Left cardiac atrium (tissue), 4 donors: ENCODE measurements at regions not wholly inside any gene's neighbourhood (a gene's known extent, or its start where the extent isn't known, plus 50 kb on each side); places are given as distances from the start of the nearest gene placed in this dataset.

Experiments
- ATAC-seq, 2 donors: fragments of 200-7000 bp; cut with Tn5 transposase; one replicate each; pipeline ENCODE4 v1.9.1; 2020; ENCODE audit warnings: mild to moderate bottlenecking in 2 of 2, moderate library complexity in 2 of 2
- DNase-seq: peaks from one replicate; pipeline ENCODE4 v3.0.0-alpha.2; 2020
- intact Hi-C, 2 donors: fragments of 100-400 bp; cut with DNase I; formaldehyde crosslinking; loops; one replicate each; pipeline versions ENCODE4 v1.14.1 to v1.15.1; 2022 to 2023
- donor health status: DM: no; HTN: yes; CAD: no.
- donor health status: DM: no; HTN: yes; CAD: no; lungs with severe emphysema.
- donor health status: DM: yes; HTN: yes; CAD: no.
- donor health status: Dilated cardiomyopathy.

GRCh38 chr2:234596696-234597575 lies 100.1 kb upstream of the ARL4C start:
- intact Hi-C loops: no loop called here
- no peak for DNase-seq

GRCh38 chr2:234595829-234596228 lies 98.9 kb upstream of the ARL4C start:
- intact Hi-C loops: no loop called here
- ATAC-seq (no peak), DNase-seq (no peak)

More at GRCh38 chr2:234596696-234597575, 100.1 kb upstream of the ARL4C start:
- ATAC-seq: no peak

GRCh38 chr2:234594715-234595114 lies 97.8 kb upstream of the ARL4C start:
- ATAC-seq (no peak), DNase-seq (no peak)
- intact Hi-C loops: no loop called here

GRCh38 chr2:234593636-234594035 lies 96.8 kb upstream of the ARL4C start:
- DNase-seq (no peak), ATAC-seq (no peak)
- intact Hi-C loops: no loop called here

GRCh38 chr2:234592541-234592940 lies 95.7 kb upstream of the ARL4C start:
- DNase-seq (no peak), ATAC-seq (no peak)
- intact Hi-C loops: no loop called here

GRCh38 chr2:234590076-234590475 lies 93.2 kb upstream of the ARL4C start:
- no peak for ATAC-seq
- intact Hi-C loops: no loop called here

GRCh38 chr2:234588054-234588430 lies 91.2 kb upstream of the ARL4C start:
- DNase-seq (no peak), ATAC-seq (no peak)
- intact Hi-C loops: no loop called here

More at GRCh38 chr2:234590076-234590475, 93.2 kb upstream of the ARL4C start:
- no peak for DNase-seq

GRCh38 chr2:234587341-234588053 lies 90.6 kb upstream of the ARL4C start:
- ATAC-seq: no peak
- intact Hi-C loops: no loop called here
- no peak for DNase-seq

- intact Hi-C loops: no loop called here
- no peak for ATAC-seq
- DNase-seq: no peak
Measured at GRCh38 chr2:234583331-234583730, 86.5 kb upstream of the ARL4C start.

GRCh38 chr2:234580686-234581085 lies 83.8 kb upstream of the ARL4C start:
- intact Hi-C loops: no loop called here
- DNase-seq (no peak), ATAC-seq (no peak)

- ATAC-seq: no peak
- intact Hi-C loops: no loop called here
- DNase-seq: no peak
Measured at GRCh38 chr2:234579231-234579962, 82.5 kb upstream of the ARL4C start.

GRCh38 chr2:234578389-234578788 lies 81.5 kb upstream of the ARL4C start:
- intact Hi-C loops: no loop called here
- ATAC-seq: no peak

GRCh38 chr2:234577191-234577590 lies 80.3 kb upstream of the ARL4C start:
- intact Hi-C loops: no loop called here
- DNase-seq: no peak
- ATAC-seq: no peak

More at GRCh38 chr2:234578389-234578788, 81.5 kb upstream of the ARL4C start:
- no peak for DNase-seq

- DNase-seq (no peak), ATAC-seq (no peak)
- intact Hi-C loops: no loop called here
Measured at GRCh38 chr2:234571620-234572407, 74.9 kb upstream of the ARL4C start.

GRCh38 chr2:234570476-234570875 lies 73.6 kb upstream of the ARL4C start:
- ATAC-seq (no peak), DNase-seq (no peak)
- intact Hi-C loops: no loop called here

- ATAC-seq: no peak
- DNase-seq: no peak
- intact Hi-C loops: no loop called here
Measured at GRCh38 chr2:234569776-234570430, 73.0 kb upstream of the ARL4C start.

GRCh38 chr2:234566622-234567021 lies 69.7 kb upstream of the ARL4C start:
- no peak for DNase-seq
- intact Hi-C loops: no loop called here

GRCh38 chr2:234565842-234566619 lies 69.2 kb upstream of the ARL4C start:
- DNase-seq (no peak), ATAC-seq (no peak)
- intact Hi-C loops: no loop called here

More at GRCh38 chr2:234566622-234567021, 69.7 kb upstream of the ARL4C start:
- ATAC-seq: no peak
